ENCODE measurements at regions not wholly inside any gene's neighbourhood (a gene's known extent, or its start where the extent isn't known, plus 50 kb on each side); places are given as distances from the start of the nearest gene placed in this dataset.

DNA sequence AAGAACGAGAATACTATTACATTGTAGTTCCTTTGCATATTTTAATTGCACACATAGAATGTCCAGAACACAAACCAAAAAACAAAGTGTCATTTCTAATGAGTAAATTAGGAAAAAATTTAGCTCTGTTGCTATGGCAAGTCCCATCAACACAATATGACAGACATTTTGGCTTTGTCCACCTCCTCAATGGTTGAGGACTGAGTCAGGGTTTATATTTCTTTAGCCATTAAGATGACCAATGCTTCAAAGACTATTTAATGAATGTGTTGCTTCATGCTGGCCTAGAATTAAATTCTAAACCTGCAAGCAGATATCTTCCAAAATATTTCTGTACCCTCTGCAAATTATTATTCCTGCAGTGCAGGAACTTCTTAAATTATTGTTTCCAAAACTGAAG, 719.2 kb downstream of the NTRK3 start:
- no peak for TF ChIP-seq HDAC2 (IDR thresholded peaks at IDR 0.05; ENCODE audit: borderline replicate concordance in 1 of 2, low read depth in 2 of 2, low read length in 2 of 2)
- TF ChIP-seq, protein P1, sequence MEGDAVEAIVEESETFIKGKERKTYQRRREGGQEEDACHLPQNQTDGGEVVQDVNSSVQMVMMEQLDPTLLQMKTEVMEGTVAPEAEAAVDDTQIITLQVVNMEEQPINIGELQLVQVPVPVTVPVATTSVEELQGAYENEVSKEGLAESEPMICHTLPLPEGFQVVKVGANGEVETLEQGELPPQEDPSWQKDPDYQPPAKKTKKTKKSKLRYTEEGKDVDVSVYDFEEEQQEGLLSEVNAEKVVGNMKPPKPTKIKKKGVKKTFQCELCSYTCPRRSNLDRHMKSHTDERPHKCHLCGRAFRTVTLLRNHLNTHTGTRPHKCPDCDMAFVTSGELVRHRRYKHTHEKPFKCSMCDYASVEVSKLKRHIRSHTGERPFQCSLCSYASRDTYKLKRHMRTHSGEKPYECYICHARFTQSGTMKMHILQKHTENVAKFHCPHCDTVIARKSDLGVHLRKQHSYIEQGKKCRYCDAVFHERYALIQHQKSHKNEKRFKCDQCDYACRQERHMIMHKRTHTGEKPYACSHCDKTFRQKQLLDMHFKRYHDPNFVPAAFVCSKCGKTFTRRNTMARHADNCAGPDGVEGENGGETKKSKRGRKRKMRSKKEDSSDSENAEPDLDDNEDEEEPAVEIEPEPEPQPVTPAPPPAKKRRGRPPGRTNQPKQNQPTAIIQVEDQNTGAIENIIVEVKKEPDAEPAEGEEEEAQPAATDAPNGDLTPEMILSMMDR (IDR thresholded peaks at IDR 0.05; ENCODE audit: control extremely low read depth in 1 of 3, insufficient read depth in 1 of 3, low read depth in 1 of 3, low read length in 3 of 3) = no peak
- no peak for TF ChIP-seq POLR2AphosphoS5 (IDR thresholded peaks at IDR 0.05; ENCODE audit: low read depth, low read length)
- TF ChIP-seq SAP30 (IDR thresholded peaks at IDR 0.05; ENCODE audit: insufficient read depth, insufficient replicate concordance, low read length) = no peak
- TF ChIP-seq ZNF274 (IDR thresholded peaks at IDR 0.05; ENCODE audit: borderline replicate concordance, extremely low read depth, low read length) = no peak
